NT2/D1 (cell line): ENCODE measurements at regions not wholly inside any gene's neighbourhood (a gene's known extent, or its start where the extent isn't known, plus 50 kb on each side); places are given as distances from the start of the nearest gene placed in this dataset.

Experiments used
- DNase-seq: peaks from one replicate; pipeline ENCODE4 v3.0.0-alpha.2; 2011; ENCODE audit warnings: low read depth, low spot score
- H3K27me3 ChIP-seq: 2 replicates; pipeline ENCODE4 v1.6.0; 2011; ENCODE audit warnings: mild to moderate bottlenecking; ENCODE audit not compliant: insufficient read length, insufficient read depth
- H3K36me3 ChIP-seq: 2 replicates; pipeline ENCODE4 v1.6.1; 2011; ENCODE audit warnings: mild to moderate bottlenecking, low read length, mixed read lengths; ENCODE audit not compliant: insufficient read depth, insufficient read length
- H3K4me1 ChIP-seq: 2 replicates; pipeline ENCODE4 v1.5.1; 2011; ENCODE audit not compliant: insufficient read depth, insufficient read length
- H3K4me3 ChIP-seq: 2 replicates; pipeline ENCODE4 v1.5.1; 2011; ENCODE audit warnings: low read depth; ENCODE audit not compliant: insufficient read length
- H3K9ac ChIP-seq: 2 replicates; pipeline ENCODE4 v1.6.0; 2011; ENCODE audit warnings: low read depth; ENCODE audit not compliant: insufficient read length
- H3K9me3 ChIP-seq: 2 replicates; pipeline ENCODE4 v1.5.1; 2011; ENCODE audit warnings: mild to moderate bottlenecking, low read length; ENCODE audit not compliant: insufficient read depth
- SUZ12 ChIP-seq: IDR thresholded peaks from 2 replicates; pipeline ENCODE4 v1.6.1; 2011; ENCODE audit not compliant: insufficient read length, insufficient read depth; ENCODE audit errors: extremely low read depth
- YY1 ChIP-seq: IDR thresholded peaks from 2 replicates; pipeline ENCODE4 v1.6.1; 2011; ENCODE audit not compliant: insufficient read length, insufficient read depth
- ZNF274 ChIP-seq: IDR thresholded peaks from 2 replicates; pipeline ENCODE4 v1.6.1; 2011; ENCODE audit warnings: mild to moderate bottlenecking, low read depth, low read length

GRCh38 chr12:16415155-16415554 lies 67.7 kb downstream of the MGST1 start:
- no peak for TF ChIP-seq SUZ12
- no peak for TF ChIP-seq YY1
- TF ChIP-seq ZNF274: no peak
- no peak for DNase-seq
- Histone ChIP-seq H3K4me3 (no peak overlapping the region), H3K9ac (no peak overlapping the region), H3K27me3 (no peaks in the 10 kb centered on the region), H3K9me3 (no peaks in the 10 kb centered on the region), H3K4me1 (no peaks in the 10 kb centered on the region), H3K36me3 (no peaks in the 10 kb centered on the region)

DNA sequence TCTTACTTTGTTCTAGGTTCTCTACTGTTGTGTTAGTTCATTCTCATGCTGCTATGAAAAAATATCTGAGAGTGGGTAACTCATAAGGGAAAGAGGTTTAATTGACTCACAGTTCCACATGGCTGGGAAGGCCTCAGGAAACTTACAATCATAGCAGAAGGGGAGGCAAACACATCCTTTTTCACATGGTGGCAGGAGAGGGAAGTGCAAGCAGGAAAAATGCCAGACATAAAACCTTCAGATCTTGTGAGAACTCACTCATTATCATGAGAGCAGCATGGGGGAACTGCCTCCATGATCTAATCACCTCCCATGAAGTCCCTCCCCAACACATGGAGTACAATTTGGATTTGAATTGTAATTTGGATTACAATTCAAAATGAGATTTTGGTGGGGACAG lies 69.6 kb downstream of the MGST1 start:
- no peak overlapping the region for H3K9ac ChIP-seq
- TF ChIP-seq SUZ12 (no peak), ZNF274 (no peak), YY1 (no peak)
- no peaks in the 10 kb centered on the region for H3K36me3 ChIP-seq
- H3K4me3 ChIP-seq: no peak overlapping the region
- H3K9me3 ChIP-seq: peaks cover 5% of the 10 kb centered on the region
- H3K27me3 ChIP-seq: no peaks in the 10 kb centered on the region
- no peaks in the 10 kb centered on the region for H3K4me1 ChIP-seq
- DNase-seq: no peak

GRCh38 chr12:16421806-16422205 lies 74.4 kb downstream of the MGST1 start:
- TF ChIP-seq SUZ12 (no peak), YY1 (no peak), ZNF274 (no peak)
- no peaks in the 10 kb centered on the region for H3K36me3 ChIP-seq
- H3K4me3 ChIP-seq: no peak overlapping the region
- H3K9ac ChIP-seq: no peak overlapping the region
- no peaks in the 10 kb centered on the region for H3K27me3 ChIP-seq
- no peak for DNase-seq
- H3K4me1 ChIP-seq: no peaks in the 10 kb centered on the region
- H3K9me3 ChIP-seq: peaks cover 17% of the 10 kb centered on the region

GRCh38 chr12:16424531-16424930 lies 77.1 kb downstream of the MGST1 start:
- Histone ChIP-seq H3K9me3 (peaks cover 17% of the 10 kb centered on the region), H3K4me3 (no peak overlapping the region), H3K4me1 (no peaks in the 10 kb centered on the region), H3K9ac (no peak overlapping the region), H3K36me3 (no peaks in the 10 kb centered on the region), H3K27me3 (no peaks in the 10 kb centered on the region)
- TF ChIP-seq SUZ12 (no peak), YY1 (no peak), ZNF274 (no peak)
- no peak for DNase-seq

- Histone ChIP-seq H3K4me3 (no peak overlapping the region), H3K9ac (no peak overlapping the region), H3K27me3 (no peaks in the 10 kb centered on the region), H3K9me3 (peaks cover under 1% of the 10 kb centered on the region; the same call in 1 of the 2 replicates), H3K4me1 (no peaks in the 10 kb centered on the region), H3K36me3 (no peaks in the 10 kb centered on the region)
- TF ChIP-seq SUZ12: no peak
- DNase-seq: no peak
These were observed 88.6 kb downstream of the MGST1 start for GRCh38 chr12:16435875-16436554.

DNA sequence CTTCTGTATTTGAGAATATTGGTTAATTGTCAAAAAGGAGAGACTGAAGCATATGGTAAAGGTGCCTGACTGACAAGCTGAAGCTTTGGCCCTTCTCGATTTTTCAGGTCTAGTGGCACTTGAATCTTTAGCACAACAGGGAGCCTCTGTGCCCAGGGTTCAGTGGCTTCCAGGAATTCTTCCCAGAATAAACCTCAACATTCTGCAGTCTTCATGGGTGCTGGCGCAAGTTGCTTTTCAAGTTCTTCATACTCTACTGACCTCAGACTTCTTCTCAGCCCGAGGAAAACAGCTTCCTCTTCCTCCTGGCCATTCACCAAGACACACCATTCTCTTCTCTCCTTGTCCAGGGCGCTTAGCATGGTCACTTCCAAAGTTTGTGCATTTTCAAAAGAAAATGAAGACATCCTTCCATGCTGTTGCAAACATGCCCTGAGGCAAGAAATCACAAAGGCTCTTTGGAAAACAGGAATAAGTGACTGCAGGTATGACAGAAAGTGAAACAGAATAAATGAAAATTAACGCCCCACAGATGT lies 89.9 kb downstream of the MGST1 start:
- TF ChIP-seq SUZ12: no peak
- TF ChIP-seq YY1: no peak
- TF ChIP-seq ZNF274: no peak
- Histone ChIP-seq H3K27me3 (no peaks in the 10 kb centered on the region), H3K9me3 (no peaks in the 10 kb centered on the region; the same call in 1 of the 2 replicates), H3K36me3 (no peaks in the 10 kb centered on the region), H3K4me1 (no peaks in the 10 kb centered on the region), H3K9ac (no peak overlapping the region), H3K4me3 (no peak overlapping the region)
- DNase-seq: no peak

- Histone ChIP-seq H3K9ac (no peak overlapping the region), H3K4me1 (no peaks in the 10 kb centered on the region), H3K9me3 (no peaks in the 10 kb centered on the region; the same call in 1 of the 2 replicates), H3K36me3 (no peaks in the 10 kb centered on the region), H3K27me3 (no peaks in the 10 kb centered on the region), H3K4me3 (no peak overlapping the region)
- no peak for TF ChIP-seq YY1
- TF ChIP-seq ZNF274: no peak
- TF ChIP-seq SUZ12: no peak
- no peak for DNase-seq
These were observed 90.5 kb downstream of the MGST1 start for GRCh38 chr12:16437926-16438325.

DNA sequence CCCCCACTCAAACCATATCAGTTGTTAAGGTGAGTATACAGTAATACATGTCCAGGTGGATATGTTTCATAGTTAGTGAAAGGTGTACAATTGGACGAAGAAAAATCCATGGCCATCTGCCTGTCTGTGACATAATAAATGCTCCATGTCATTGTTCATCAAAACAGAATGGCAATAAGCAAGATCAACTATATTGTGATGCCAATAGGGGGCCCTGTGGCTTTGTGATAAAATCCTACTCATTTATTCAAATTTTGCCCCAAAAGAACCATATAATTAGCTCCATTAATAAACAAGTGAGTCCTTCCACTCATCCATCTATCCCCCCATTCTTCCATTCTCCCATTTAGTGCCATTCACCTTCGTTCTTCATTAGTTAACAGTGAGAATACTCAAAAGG lies 102.0 kb downstream of the MGST1 start:
- H3K9me3 ChIP-seq: peaks cover 7% of the 10 kb centered on the region; the same call in 1 of the 2 replicates
- no peak overlapping the region for H3K4me3 ChIP-seq
- H3K27me3 ChIP-seq: no peaks in the 10 kb centered on the region
- no peak overlapping the region for H3K9ac ChIP-seq
- H3K36me3 ChIP-seq: no peaks in the 10 kb centered on the region
- DNase-seq: no peak
- TF ChIP-seq SUZ12: no peak
- TF ChIP-seq YY1: no peak
- no peak for TF ChIP-seq ZNF274
- no peaks in the 10 kb centered on the region for H3K4me1 ChIP-seq
